Heart left ventricle (tissue), 16 donors: ENCODE measurements at regions not wholly inside any gene's neighbourhood (a gene's known extent, or its start where the extent isn't known, plus 50 kb on each side); places are given as distances from the start of the nearest gene placed in this dataset.

Experiments used
- ATAC-seq, 4 donors: fragments of 200-7000 bp; cut with Tn5 transposase; one replicate each; pipeline ENCODE4 v1.9.1; 2020 to 2022; ENCODE audit warnings: moderate library complexity in 4 of 4, mild to moderate bottlenecking in 3 of 4, moderate number of reproducible peaks in 1 of 4
- DNase-seq, 5 donors: peaks; one replicate each; pipeline ENCODE4 v3.0.0-alpha.2; 2020
- H3K27ac ChIP-seq, 12 donors: fragments of 200-600 bp; sonication (generic) in 4 of 12; one replicate each; pipeline versions ENCODE4 v1.5.0 to v1.8.0; 2016 to 2022; ENCODE audit warnings: mild to moderate bottlenecking in 2 of 12
- H3K27me3 ChIP-seq, 9 donors: fragments of 200-600 bp; sonication (generic) in 2 of 9; one replicate each; pipeline versions ENCODE4 v1.5.1 to v1.8.0; 2016 to 2022; ENCODE audit warnings: mild to moderate bottlenecking in 3 of 9
- H3K36me3 ChIP-seq, 9 donors: fragments of 200-600 bp; sonication (generic) in 2 of 9; one replicate each; pipeline versions ENCODE4 v1.5.0 to v1.8.0; 2018 to 2022; ENCODE audit warnings: mild to moderate bottlenecking in 2 of 9
- H3K4me1 ChIP-seq, 12 donors: fragments of 200-600 bp; sonication (generic) in 4 of 12; one replicate each; pipeline versions ENCODE4 v1.5.0 to v1.8.0; 2016 to 2022; ENCODE audit warnings: mild to moderate bottlenecking in 3 of 12
- H3K4me3 ChIP-seq, 12 donors: fragments of 200-600 bp; sonication (generic) in 4 of 12; one replicate each; pipeline versions ENCODE4 v1.5.0 to v1.8.0; 2017 to 2022; ENCODE audit warnings: mild to moderate bottlenecking in 9 of 12, moderate library complexity in 4 of 12
- H3K9me3 ChIP-seq, 12 donors: fragments of 200-600 bp; sonication (generic) in 4 of 12; one replicate each; pipeline versions ENCODE4 v1.5.0 to v1.8.0; 2016 to 2022; ENCODE audit warnings: mild to moderate bottlenecking in 1 of 12
- CTCF ChIP-seq, 12 donors: fragments of 200-600 bp; sonication (generic) in 4 of 12; IDR thresholded peaks; one replicate each; pipeline versions ENCODE4 v1.5.0 to v1.8.0; 2018 to 2022; ENCODE audit warnings: antibody characterized with exemption in 12 of 12, mild to moderate bottlenecking in 5 of 12
- POLR2A ChIP-seq, 2 donors: fragments of 450-650 bp; IDR thresholded peaks; one replicate each; pipeline ENCODE4 v1.6.1; 2017; ENCODE audit warnings: antibody characterized with exemption in 2 of 2, mild to moderate bottlenecking in 2 of 2, moderate library complexity in 2 of 2
- WGBS, 4 donors: extraction: QIAGEN DNeasy Blood & Tissue Kit in 2 of 4; methylation state at CpG; one replicate each; pipeline versions ENCODE4 v1.1.5 to v1.1.7; 2013 to 2018; 5-methylcytosine and 5-hydroxymethylcytosine counted together
- intact Hi-C, 10 donors: fragments of 100-400 bp; cut with DNase I; formaldehyde crosslinking; loops; one replicate each; pipeline versions ENCODE4 v1.11.1 to v1.14.2; 2022
- donor health status: ischemic (EF 13 %, LVEDD 7.1; RV severe dilation, severe dysfunction).
- donor health status: healthy with polysubstance abuse.
- donor health status: DM: no; HTN: yes; CAD: no.
- donor health status: DM: no; HTN: no; CAD: no.
- donor health status: ischemic (EF 25% LVEDD 6.9; RV normal size, moderate dysfunction).
- donor health status: ischemic (EF 25% LVEDD 5.7; RV mildly dilated, moderate dysfunction).
- donor health status: healthy.
- donor health status: DM: yes; HTN: yes; CAD: no.
- donor health status: ischemic (EF 35%, LVEDD 5.7; RV mildly dilated, moderate dysfunction).
- donor health status: nonischemic (EF 11% LVEDD 7.7; RV severe dilation, severe dysfunction).
- donor health status: DM: yes; HTN: yes; CAD: no.
- donor health status: PGD.
- donor health status: ischemic (EF 29% LVEDD 5.4; RV normal size, mild dysfunction).
- donor health status: nonischemic (EF 23%, LVEDD 6.1; RV moderate dilation, normal function).

- H3K9me3 ChIP-seq, result no peaks in the 10 kb centered on the region
- no peak overlapping the region for H3K4me3 ChIP-seq
- no peak overlapping the region for H3K27ac ChIP-seq
- H3K27me3 ChIP-seq, result no peaks in the 10 kb centered on the region
- DNase-seq (no peak), ATAC-seq (no peak)
- H3K4me1 ChIP-seq, result peaks cover 0 to 7% (median 0%) of the 10 kb centered on the region in 12 donors
- no peaks in the 10 kb centered on the region for H3K36me3 ChIP-seq
- 48 to 55% (median 51%) methylated on average over 1 of the region's 1 CpG for WGBS, 4 donors
- intact Hi-C loops, result no loop called here
- TF ChIP-seq CTCF (IDR thresholded peaks at IDR 0.05) (no peak), POLR2A (IDR thresholded peaks at IDR 0.05) (no peak)
These were observed 143.0 kb upstream of the STXBP5 start for GRCh38 chr6:147061252-147061651.

GRCh38 chr6:147063469-147064031 lies 140.7 kb upstream of the STXBP5 start:
- Histone ChIP-seq H3K27me3 (no peaks in the 10 kb centered on the region), H3K4me3 (no peak overlapping the region), H3K9me3 (peaks cover 0 to 5% (median 0%) of the 10 kb centered on the region in 12 donors), H3K36me3 (no peaks in the 10 kb centered on the region), H3K4me1 (peaks cover 0 to 7% (median 0%) of the 10 kb centered on the region in 12 donors), H3K27ac (no peak overlapping the region)
- WGBS, 4 donors, result 75 to 97% (median 94%) methylated on average over 1 of the region's 1 CpG
- DNase-seq (no peak), ATAC-seq (no peak)
- intact Hi-C loops, result no loop called here
- TF ChIP-seq POLR2A (IDR thresholded peaks at IDR 0.05) (no peak), CTCF (IDR thresholded peaks at IDR 0.05) (no peak)

GRCh38 chr6:147065786-147066185 lies 138.4 kb upstream of the STXBP5 start:
- Histone ChIP-seq H3K4me3 (no peak overlapping the region), H3K4me1 (peaks cover 0 to 7% (median 0%) of the 10 kb centered on the region in 12 donors), H3K36me3 (no peaks in the 10 kb centered on the region), H3K27me3 (no peaks in the 10 kb centered on the region), H3K27ac (no peak overlapping the region), H3K9me3 (peaks cover 0 to 18% (median 6%) of the 10 kb centered on the region in 12 donors)
- ATAC-seq, result no peak
- no peak for DNase-seq
- TF ChIP-seq CTCF (IDR thresholded peaks at IDR 0.05) (no peak), POLR2A (IDR thresholded peaks at IDR 0.05) (no peak)
- intact Hi-C loops, result no loop called here
- WGBS, 4 donors, result 72 to 90% (median 77%) methylated on average over 5 of the region's 5 CpGs

GRCh38 chr6:147067184-147067583 lies 137.0 kb upstream of the STXBP5 start:
- TF ChIP-seq POLR2A (IDR thresholded peaks at IDR 0.05) (no peak), CTCF (IDR thresholded peaks at IDR 0.05) (no peak)
- Histone ChIP-seq H3K36me3 (no peaks in the 10 kb centered on the region), H3K4me1 (peaks cover 0 to 7% (median 0%) of the 10 kb centered on the region in 12 donors), H3K27me3 (no peaks in the 10 kb centered on the region), H3K27ac (no peak overlapping the region), H3K9me3 (peaks cover 0 to 18% (median 6%) of the 10 kb centered on the region in 12 donors), H3K4me3 (no peak overlapping the region)
- ATAC-seq (no peak), DNase-seq (no peak)
- WGBS, 4 donors, result 93 to 96% (median 95%) methylated on average over 5 of the region's 5 CpGs
- intact Hi-C loops, result no loop called here
